ENCODE measurements at regions not wholly inside any gene's neighbourhood (a gene's known extent, or its start where the extent isn't known, plus 50 kb on each side); places are given as distances from the start of the nearest gene placed in this dataset.

DNA sequence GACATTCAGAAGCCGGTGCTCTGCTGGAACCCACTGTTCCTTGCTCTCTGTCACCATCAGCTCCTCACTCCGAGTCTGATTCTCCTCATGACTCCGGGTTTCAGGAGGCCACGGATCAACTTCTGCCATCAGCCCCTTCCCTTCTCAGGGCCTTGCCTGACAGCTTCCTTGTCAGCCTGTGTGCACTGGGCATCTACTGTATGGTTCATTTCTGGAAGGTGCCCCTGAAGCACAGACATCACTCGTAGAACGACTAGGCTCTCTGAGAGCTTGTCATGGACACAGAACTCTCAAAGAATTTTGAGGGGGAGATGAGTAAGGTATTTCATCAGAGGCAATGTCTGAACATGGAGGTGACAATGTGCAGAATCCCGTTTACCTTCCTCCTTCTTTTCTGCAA lies 396.1 kb downstream of the TNS3 start:
- no peaks in the 10 kb centered on the region for H3K9me3 ChIP-seq
- no peak for DNase-seq (ENCODE audit: low spot score in 2 of 2)
- no peaks in the 10 kb centered on the region for H3K36me3 ChIP-seq
- H3K4me1 ChIP-seq: peaks cover 0 to 21% (median 9%) of the 10 kb centered on the region in 4 donors
- 94 to 98% methylated on average over 7 of the region's 7 CpGs for WGBS, 2 donors
- no peaks in the 10 kb centered on the region for H3K27me3 ChIP-seq
- H3K27ac ChIP-seq: no peak overlapping the region
- H3K4me3 ChIP-seq: no peak overlapping the region
- no peak for TF ChIP-seq POLR2A (IDR thresholded peaks at IDR 0.05)
- TF ChIP-seq, protein P1, sequence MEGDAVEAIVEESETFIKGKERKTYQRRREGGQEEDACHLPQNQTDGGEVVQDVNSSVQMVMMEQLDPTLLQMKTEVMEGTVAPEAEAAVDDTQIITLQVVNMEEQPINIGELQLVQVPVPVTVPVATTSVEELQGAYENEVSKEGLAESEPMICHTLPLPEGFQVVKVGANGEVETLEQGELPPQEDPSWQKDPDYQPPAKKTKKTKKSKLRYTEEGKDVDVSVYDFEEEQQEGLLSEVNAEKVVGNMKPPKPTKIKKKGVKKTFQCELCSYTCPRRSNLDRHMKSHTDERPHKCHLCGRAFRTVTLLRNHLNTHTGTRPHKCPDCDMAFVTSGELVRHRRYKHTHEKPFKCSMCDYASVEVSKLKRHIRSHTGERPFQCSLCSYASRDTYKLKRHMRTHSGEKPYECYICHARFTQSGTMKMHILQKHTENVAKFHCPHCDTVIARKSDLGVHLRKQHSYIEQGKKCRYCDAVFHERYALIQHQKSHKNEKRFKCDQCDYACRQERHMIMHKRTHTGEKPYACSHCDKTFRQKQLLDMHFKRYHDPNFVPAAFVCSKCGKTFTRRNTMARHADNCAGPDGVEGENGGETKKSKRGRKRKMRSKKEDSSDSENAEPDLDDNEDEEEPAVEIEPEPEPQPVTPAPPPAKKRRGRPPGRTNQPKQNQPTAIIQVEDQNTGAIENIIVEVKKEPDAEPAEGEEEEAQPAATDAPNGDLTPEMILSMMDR (IDR thresholded peaks at IDR 0.05): no peak
- no peak for TF ChIP-seq EP300 (IDR thresholded peaks at IDR 0.05)

DNA sequence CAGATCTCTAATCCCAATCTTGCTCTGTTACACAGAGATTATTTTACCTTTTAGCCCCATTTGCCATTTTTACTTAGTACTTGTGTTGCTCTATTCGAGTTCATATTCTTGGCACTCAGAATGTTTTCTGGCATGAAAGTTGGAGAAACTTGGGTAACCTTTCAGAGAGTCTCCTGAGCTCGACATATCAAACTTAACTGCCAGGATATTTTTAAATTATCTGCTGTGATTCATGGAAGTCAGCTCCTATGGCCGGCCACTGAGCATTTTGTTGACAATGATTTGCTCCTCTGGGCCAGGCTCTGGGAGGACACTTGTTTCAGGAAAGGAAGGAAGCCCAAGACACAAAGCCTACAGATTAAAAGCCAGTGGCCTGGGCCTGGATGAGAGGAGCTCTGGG lies 396.7 kb downstream of the TNS3 start:
- Histone ChIP-seq H3K36me3 (no peaks in the 10 kb centered on the region), H3K4me3 (no peak overlapping the region), H3K27ac (no peak overlapping the region), H3K4me1 (peaks cover 0 to 28% (median 9%) of the 10 kb centered on the region in 4 donors), H3K27me3 (no peaks in the 10 kb centered on the region), H3K9me3 (no peaks in the 10 kb centered on the region)
- TF ChIP-seq EP300 (IDR thresholded peaks at IDR 0.05) (peak in 1 of 2 donors; percentile 24), POLR2A (IDR thresholded peaks at IDR 0.05) (no peak)
- TF ChIP-seq, protein P1 (IDR thresholded peaks at IDR 0.05): no peak
- no peak for DNase-seq (ENCODE audit: low spot score in 2 of 2)
- 60 to 70% methylated on average over 3 of the region's 3 CpGs for WGBS, 2 donors

DNA sequence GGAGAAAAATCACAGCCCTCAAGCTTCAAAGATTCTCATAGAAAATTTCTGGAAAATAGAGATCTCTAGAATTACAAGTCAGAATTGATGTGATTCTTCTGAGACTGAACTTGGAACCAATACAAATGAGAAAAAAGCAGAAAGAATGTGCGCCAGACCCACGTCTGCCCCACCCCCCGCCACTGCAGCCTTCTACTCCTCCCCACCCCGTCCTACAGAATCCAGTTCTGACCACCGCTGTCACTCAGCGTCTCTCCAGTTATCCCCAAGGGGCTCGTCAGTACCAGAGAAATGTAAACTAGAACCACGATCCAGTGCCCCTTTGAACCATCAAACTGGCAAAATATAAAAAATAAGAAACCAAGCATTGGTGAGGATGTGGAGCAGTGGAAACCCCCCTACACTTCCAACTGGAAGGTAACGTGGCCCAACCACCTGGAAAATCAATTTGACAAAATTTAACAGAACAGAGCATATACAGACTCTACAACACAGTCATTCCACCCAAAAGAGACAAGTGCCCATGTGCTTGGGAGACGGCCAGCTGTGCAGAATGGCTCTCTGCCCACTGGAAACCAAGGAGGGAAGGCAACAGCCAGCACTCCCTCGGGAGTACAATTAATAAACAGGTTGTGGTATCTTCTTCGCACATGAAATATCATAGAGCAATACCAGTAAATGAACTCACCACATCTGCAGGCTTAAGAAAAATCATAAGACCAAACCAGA lies 397.9 kb downstream of the TNS3 start:
- no peak overlapping the region for H3K4me3 ChIP-seq
- no peak overlapping the region for H3K27ac ChIP-seq
- peaks cover 0 to 33% (median 9%) of the 10 kb centered on the region in 4 donors for H3K4me1 ChIP-seq
- TF ChIP-seq, protein P1 (IDR thresholded peaks at IDR 0.05): no peak
- TF ChIP-seq POLR2A (IDR thresholded peaks at IDR 0.05): no peak
- TF ChIP-seq EP300 (IDR thresholded peaks at IDR 0.05): no peak
- no peaks in the 10 kb centered on the region for H3K36me3 ChIP-seq
- 51 to 57% methylated on average over 12 of the region's 12 CpGs for WGBS, 2 donors
- H3K9me3 ChIP-seq: no peaks in the 10 kb centered on the region
- H3K27me3 ChIP-seq: no peaks in the 10 kb centered on the region
- no peak for DNase-seq (ENCODE audit: low spot score in 2 of 2)

DNA sequence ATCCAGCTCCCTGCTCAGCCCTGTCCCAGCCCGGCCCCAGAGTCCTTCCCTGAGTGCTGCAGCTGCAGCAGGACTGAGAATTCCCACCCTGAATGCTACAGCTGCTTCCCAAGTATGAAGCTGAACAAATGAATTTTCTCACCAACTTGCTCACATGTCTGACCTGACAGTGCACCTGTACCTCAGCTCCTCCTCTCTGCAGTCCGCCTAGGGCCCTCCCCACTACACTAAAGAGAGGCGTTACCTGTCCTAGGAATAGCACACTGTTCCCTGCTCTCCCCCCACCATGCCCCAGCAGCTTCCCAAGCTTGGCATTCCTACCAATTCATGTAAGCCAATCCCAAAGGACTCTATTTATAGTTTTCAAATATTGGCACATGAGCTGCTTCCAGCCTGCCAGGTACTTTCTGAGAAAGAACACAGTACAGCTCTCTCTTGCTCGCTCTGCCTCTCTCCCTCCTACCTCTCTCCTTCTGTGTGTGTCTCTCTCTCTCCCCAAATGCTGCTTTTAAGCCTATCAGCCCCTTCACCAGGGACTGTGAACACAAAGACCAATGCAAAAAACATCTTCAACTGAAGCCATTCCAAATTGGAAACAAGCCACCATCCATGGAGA lies 400.1 kb downstream of the TNS3 start:
- no peaks in the 10 kb centered on the region for H3K27me3 ChIP-seq
- H3K4me3 ChIP-seq: no peak overlapping the region
- 80 to 87% methylated on average over 4 of the region's 4 CpGs for WGBS, 2 donors
- TF ChIP-seq, protein P1 (IDR thresholded peaks at IDR 0.05): no peak
- no peak for TF ChIP-seq POLR2A (IDR thresholded peaks at IDR 0.05)
- TF ChIP-seq EP300 (IDR thresholded peaks at IDR 0.05): no peak
- DNase-seq (ENCODE audit: low spot score in 2 of 2): no peak
- H3K36me3 ChIP-seq: no peaks in the 10 kb centered on the region
- H3K9me3 ChIP-seq: no peaks in the 10 kb centered on the region
- H3K27ac ChIP-seq: no peak overlapping the region
- peaks cover 0 to 33% (median 9%) of the 10 kb centered on the region in 4 donors for H3K4me1 ChIP-seq

DNA sequence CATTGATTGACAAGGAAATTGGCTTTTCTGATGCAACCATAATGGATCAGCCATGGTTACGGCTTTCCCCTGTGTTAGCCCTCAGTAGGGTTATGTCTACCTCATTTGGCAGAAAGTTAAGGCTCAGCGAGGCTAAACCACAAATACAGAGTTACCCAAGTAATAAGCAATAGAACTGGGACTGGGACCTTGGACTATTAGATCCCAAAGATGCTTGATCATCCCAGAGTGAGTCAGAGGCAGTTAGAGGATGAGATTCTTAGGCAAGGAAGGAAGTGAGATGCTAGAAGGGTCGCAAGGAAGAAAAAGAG lies 401.4 kb downstream of the TNS3 start:
- DNase-seq (ENCODE audit: low spot score in 2 of 2): no peak
- no peak for TF ChIP-seq POLR2A (IDR thresholded peaks at IDR 0.05)
- TF ChIP-seq, protein P1 (IDR thresholded peaks at IDR 0.05): no peak
- TF ChIP-seq EP300 (IDR thresholded peaks at IDR 0.05): no peak
- Histone ChIP-seq H3K27me3 (no peaks in the 10 kb centered on the region), H3K9me3 (no peaks in the 10 kb centered on the region), H3K4me1 (peaks cover 0 to 33% (median 9%) of the 10 kb centered on the region in 4 donors), H3K36me3 (no peaks in the 10 kb centered on the region), H3K4me3 (no peak overlapping the region), H3K27ac (no peak overlapping the region)
- WGBS, 2 donors: 64 to 66% methylated on average over 3 of the region's 3 CpGs
